ENCODE measurements at regions not wholly inside any gene's neighbourhood (a gene's known extent, or its start where the extent isn't known, plus 50 kb on each side); places are given as distances from the start of the nearest gene placed in this dataset.
"Not testable (repeated sequence)": the region's sequence is repeated elsewhere in the genome, so short reads cannot be mapped to it uniquely, and the experiment has no call there.

GRCh38 chr4:4948370-4948769, 70.9 kb downstream of the CYTL1 start:
- no peak overlapping the region for H3K4me3 ChIP-seq (ENCODE audit: low read depth, poor library complexity, severe bottlenecking)
- WGBS, 2 donors, result 52 to 53% methylated on average over 3 of the region's 3 CpGs
- intact Hi-C loops (cut with DNase I; ENCODE audit: low total_unique reads), result no loop called here
- TF ChIP-seq POLR2A (IDR thresholded peaks at IDR 0.05) (no peak), CTCF (IDR thresholded peaks at IDR 0.05) (no peak)
- DNase-seq (ENCODE audit: low spot score in 2 of 2), result no peak

DNA sequence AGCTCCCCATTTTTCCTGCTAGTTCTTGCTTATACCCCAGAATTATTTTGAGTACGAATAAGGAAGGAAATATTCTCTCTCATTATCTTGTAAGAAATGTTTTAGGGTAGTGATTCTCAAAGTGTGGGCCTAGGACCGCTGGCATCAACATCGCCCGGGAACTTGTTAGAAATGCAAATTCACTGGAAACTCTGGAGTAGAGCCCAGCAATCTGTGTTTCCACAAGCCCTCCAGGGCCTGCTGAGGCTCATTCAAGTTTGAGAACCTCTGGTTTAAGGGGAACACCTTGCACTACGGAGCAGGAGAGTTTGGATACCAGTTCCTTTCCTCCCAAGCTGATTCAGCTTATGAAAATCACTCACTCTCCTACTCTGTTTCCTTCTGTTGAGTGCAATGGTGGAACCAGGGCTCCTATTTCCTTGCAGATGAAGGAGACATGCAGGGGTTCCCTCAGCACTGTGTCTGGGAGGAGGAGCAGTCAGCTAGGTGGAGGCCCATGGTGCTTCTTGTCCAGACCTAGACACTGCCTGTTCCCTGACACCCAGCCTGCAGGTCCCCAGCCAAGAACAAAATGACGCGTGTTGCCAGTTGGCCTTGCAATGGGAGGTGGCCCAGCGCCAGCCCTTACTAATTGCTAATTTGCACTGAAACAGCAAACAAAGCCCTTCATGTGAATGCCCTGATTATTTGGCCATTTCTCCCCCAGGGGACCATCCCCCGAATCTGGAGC, 68.5 kb downstream of the CYTL1 start:
- H3K4me3 ChIP-seq (ENCODE audit: low read depth, poor library complexity, severe bottlenecking), result no peak overlapping the region
- intact Hi-C loops (cut with DNase I; ENCODE audit: low total_unique reads), result no loop called here
- WGBS, 2 donors, result 40 to 50% methylated on average over 9 of the region's 9 CpGs
- TF ChIP-seq POLR2A (IDR thresholded peaks at IDR 0.05) (no peak), CTCF (IDR thresholded peaks at IDR 0.05) (no peak)
- DNase-seq (ENCODE audit: low spot score in 2 of 2), result no peak

DNA sequence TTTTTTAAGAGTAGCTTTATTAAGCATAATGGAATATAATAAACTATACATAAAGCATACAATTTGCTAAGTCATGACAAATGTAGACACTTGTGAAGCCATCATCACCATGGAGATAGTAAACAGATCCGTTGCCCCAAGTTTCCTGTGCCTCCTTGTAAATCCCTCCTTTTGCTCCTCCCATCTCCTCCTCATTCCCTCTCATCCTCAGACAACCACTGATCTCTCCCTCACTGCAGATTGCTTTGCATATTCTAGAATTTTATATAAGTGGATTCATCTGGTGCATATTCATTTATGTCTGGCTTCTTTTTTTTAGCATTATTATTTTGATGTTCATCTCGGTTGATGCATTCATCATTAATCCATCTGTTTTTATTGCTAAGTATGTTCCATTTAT, 67.0 kb downstream of the CYTL1 start:
- no peak for TF ChIP-seq CTCF (IDR thresholded peaks at IDR 0.05)
- TF ChIP-seq POLR2A (IDR thresholded peaks at IDR 0.05), result no peak
- intact Hi-C loops (cut with DNase I; ENCODE audit: low total_unique reads), result no loop called here
- no peak for DNase-seq (ENCODE audit: low spot score in 2 of 2)
- H3K4me3 ChIP-seq (ENCODE audit: low read depth, poor library complexity, severe bottlenecking), result no peak overlapping the region
- WGBS, 2 donors, result 48 to 66% methylated on average over 2 of the region's 2 CpGs

GRCh38 chr4:4959344-4960074, 59.7 kb downstream of the CYTL1 start:
- intact Hi-C loops (cut with DNase I; ENCODE audit: low total_unique reads); DNase-seq (ENCODE audit: low spot score in 2 of 2); H3K4me3 ChIP-seq (ENCODE audit: low read depth, poor library complexity, severe bottlenecking): not testable (repeated sequence)
- 95 to 96% methylated on average over 21 to 23 of the region's 29 CpGs for WGBS, 2 donors

DNA sequence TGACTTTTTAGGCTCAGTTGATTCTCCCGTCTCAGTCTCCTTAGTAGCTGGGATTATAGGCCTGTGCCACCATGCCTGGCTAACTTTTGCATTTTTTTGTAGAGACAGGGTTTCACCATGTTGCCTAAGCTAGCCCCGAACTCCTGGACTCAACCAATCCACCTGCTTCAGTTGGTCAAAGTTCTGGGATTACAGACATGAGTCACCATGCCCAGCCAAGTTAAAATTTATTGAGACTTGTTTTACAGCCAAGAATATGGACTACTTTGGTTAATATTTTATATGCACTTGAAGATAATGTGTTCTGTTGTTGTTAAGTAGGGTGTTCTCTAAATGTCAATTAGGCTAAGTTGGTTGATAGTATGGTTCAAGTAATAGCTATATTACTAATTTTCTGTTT, 58.7 kb downstream of the CYTL1 start:
- TF ChIP-seq POLR2A (IDR thresholded peaks at IDR 0.05) (no peak), CTCF (IDR thresholded peaks at IDR 0.05) (no peak)
- intact Hi-C loops (cut with DNase I; ENCODE audit: low total_unique reads), result no loop called here
- no peak for DNase-seq (ENCODE audit: low spot score in 2 of 2)
- no peak overlapping the region for H3K4me3 ChIP-seq (ENCODE audit: low read depth, poor library complexity, severe bottlenecking)
- 85 to 89% methylated on average over 2 of the region's 2 CpGs for WGBS, 2 donors

DNA sequence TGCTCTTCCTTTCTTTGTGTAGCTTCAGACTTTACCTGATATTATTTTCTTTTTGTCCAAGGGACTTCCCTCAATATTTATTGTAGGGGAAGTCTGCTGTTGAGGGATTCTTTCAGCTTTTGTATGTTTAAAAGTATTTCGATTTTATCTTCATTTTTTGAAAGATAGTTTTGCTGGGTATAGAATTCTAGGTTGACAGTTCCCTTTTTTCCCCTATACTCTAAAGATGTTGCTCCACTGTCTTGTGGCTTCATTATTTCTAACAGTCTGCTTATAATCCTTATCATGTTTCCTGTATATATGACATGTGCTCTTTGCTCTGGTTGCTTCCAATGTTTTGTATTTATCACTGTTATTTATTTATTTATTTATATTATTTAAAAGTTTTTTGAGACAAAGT, 57.3 kb downstream of the CYTL1 start:
- intact Hi-C loops (cut with DNase I; ENCODE audit: low total_unique reads), result no loop called here
- 88 to 95% methylated on average over 1 of the region's 1 CpG for WGBS, 2 donors
- DNase-seq (ENCODE audit: low spot score in 2 of 2), result no peak

More for the DNA sequence above, 57.3 kb downstream of the CYTL1 start:
- TF ChIP-seq CTCF (IDR thresholded peaks at IDR 0.05) (no peak), POLR2A (IDR thresholded peaks at IDR 0.05) (no peak)
- H3K4me3 ChIP-seq (ENCODE audit: low read depth, poor library complexity, severe bottlenecking), result no peak overlapping the region
